Right lobe of liver (tissue), 4 donors: ENCODE measurements at regions not wholly inside any gene's neighbourhood (a gene's known extent, or its start where the extent isn't known, plus 50 kb on each side); places are given as distances from the start of the nearest gene placed in this dataset.

ENCODE experiments used
- CTCF ChIP-seq, 4 donors: fragments of 200-600 bp in 3 of 4; fragments of 450-650 bp in 1 of 4; IDR thresholded peaks; one replicate each; pipeline versions ENCODE4 v1.5.1 to v1.8.0; 2016 to 2022; ENCODE audit warnings: antibody characterized with exemption in 4 of 4, mild to moderate bottlenecking in 2 of 4
- POLR2A ChIP-seq: fragments of 450-650 bp; IDR thresholded peaks from one replicate; pipeline ENCODE4 v1.6.1; 2017; ENCODE audit warnings: antibody characterized with exemption, mild to moderate bottlenecking
- donor health status: DM: no; HTN: no; CAD: no.
- donor health status: DM: no; HTN: no; CAD: no.
- donor health status: DM: no; HTN: yes; CAD: no.

- no peak for TF ChIP-seq CTCF (IDR thresholded peaks at IDR 0.05)
- TF ChIP-seq POLR2A = no peak
These were observed 792.5 kb downstream of the KCNJ18 start for GRCh38 chr17:22484826-22485225.
